ENCODE measurements at regions not wholly inside any gene's neighbourhood (a gene's known extent, or its start where the extent isn't known, plus 50 kb on each side); places are given as distances from the start of the nearest gene placed in this dataset.
"Not testable (repeated sequence)": the region's sequence is repeated elsewhere in the genome, so short reads cannot be mapped to it uniquely, and the experiment has no call there.

- no peak for DNase-seq (ENCODE audit: low read depth)
Measured at GRCh38 chr2:237196409-237196808, 110.7 kb downstream of the COPS8 start.

- DNase-seq (ENCODE audit: low read depth): no peak
Measured at GRCh38 chr2:237196866-237197618, 111.4 kb downstream of the COPS8 start.

- no peak for DNase-seq (ENCODE audit: low read depth)
Measured at GRCh38 chr2:237198164-237198855, 112.6 kb downstream of the COPS8 start.

GRCh38 chr2:237199082-237199481 is 113.4 kb downstream of the COPS8 start:
- DNase-seq (ENCODE audit: low read depth): no peak

- no peak for DNase-seq (ENCODE audit: low read depth)
Measured at GRCh38 chr2:237199577-237199976, 113.9 kb downstream of the COPS8 start.

GRCh38 chr2:237200462-237200861 is 114.8 kb downstream of the COPS8 start:
- DNase-seq (ENCODE audit: low read depth): no peak

GRCh38 chr2:237201461-237202287 is 116.0 kb downstream of the COPS8 start:
- DNase-seq (ENCODE audit: low read depth): no peak

- no peak for DNase-seq (ENCODE audit: low read depth)
Measured at GRCh38 chr2:237202288-237203030, 116.8 kb downstream of the COPS8 start.

GRCh38 chr2:237205043-237205541 is 119.4 kb downstream of the COPS8 start:
- no peak for DNase-seq (ENCODE audit: low read depth)

GRCh38 chr2:237205561-237205971 is 119.9 kb downstream of the COPS8 start:
- DNase-seq (ENCODE audit: low read depth): no peak

GRCh38 chr2:237207646-237208045 is 122.0 kb downstream of the COPS8 start:
- DNase-seq (ENCODE audit: low read depth): no peak

GRCh38 chr2:237208373-237209260 is 122.9 kb downstream of the COPS8 start:
- DNase-seq (ENCODE audit: low read depth): no peak

- no peak for DNase-seq (ENCODE audit: low read depth)
Measured at GRCh38 chr2:237209885-237210284, 124.2 kb downstream of the COPS8 start.

- DNase-seq (ENCODE audit: low read depth): no peak
Measured at GRCh38 chr2:237210297-237210696, 124.6 kb downstream of the COPS8 start.

GRCh38 chr2:237210763-237211162 is 125.1 kb downstream of the COPS8 start:
- DNase-seq (ENCODE audit: low read depth): no peak

GRCh38 chr2:237212356-237213279 is 126.9 kb downstream of the COPS8 start:
- not testable (repeated sequence) for DNase-seq (ENCODE audit: low read depth)

- no peak for DNase-seq (ENCODE audit: low read depth)
Measured at GRCh38 chr2:237213315-237214022, 127.8 kb downstream of the COPS8 start.

- DNase-seq (ENCODE audit: low read depth): no peak
Measured at GRCh38 chr2:237214030-237214675, 128.5 kb downstream of the COPS8 start.
